SK-N-SH (cell line): ENCODE measurements at regions not wholly inside any gene's neighbourhood (a gene's known extent, or its start where the extent isn't known, plus 50 kb on each side); places are given as distances from the start of the nearest gene placed in this dataset.

Experiments used
- CHD2 ChIP-seq: fragments of 150-350 bp; IDR thresholded peaks from 2 replicates; pipeline ENCODE4 v1.6.1; 2018; ENCODE audit warnings: low read length; ENCODE audit not compliant: partially characterized antibody
- CTCF ChIP-seq: fragments of 200-600 bp; sonication (generic); IDR thresholded peaks from 2 replicates; pipeline ENCODE4 v1.6.1; 2017; ENCODE audit warnings: antibody characterized with exemption, mild to moderate bottlenecking, moderate library complexity
- EP300 ChIP-seq, 2 experiments: IDR thresholded peaks; 2 replicates each; pipeline versions ENCODE4 v1.4.0 to v1.6.1; 2012; ENCODE audit warnings: borderline replicate concordance in 1 of 2, low read depth in 1 of 2, low read length in 1 of 2
- EZH2phosphoT487 ChIP-seq: fragments of 200-600 bp; sonication (generic); IDR thresholded peaks from 2 replicates; pipeline ENCODE4 v1.6.1; 2017; ENCODE audit warnings: low read depth, mixed run types, mild to moderate bottlenecking, antibody characterized with exemption, moderate library complexity, borderline replicate concordance
- FOSL2 ChIP-seq: IDR thresholded peaks from 2 replicates; pipeline ENCODE4 v1.4.0; 2012; ENCODE audit warnings: low read depth, mild to moderate bottlenecking, moderate library complexity, borderline replicate concordance
- GABPA ChIP-seq: IDR thresholded peaks from 2 replicates; pipeline ENCODE4 v1.4.0; 2012; ENCODE audit warnings: low read depth, mild to moderate bottlenecking
- GATA2 ChIP-seq: sonication (generic); formaldehyde crosslinking; IDR thresholded peaks from 2 replicates; pipeline ENCODE4 v1.5.0; 2020; ENCODE audit warnings: mild to moderate bottlenecking, missing genetic modification reagents
- JUND ChIP-seq: IDR thresholded peaks from 2 replicates; pipeline ENCODE4 v1.4.0; 2012
- MAX ChIP-seq: IDR thresholded peaks from 2 replicates; pipeline ENCODE4 v1.4.0; 2012; ENCODE audit warnings: low read depth
- NRF1 ChIP-seq: IDR thresholded peaks from 2 replicates; pipeline ENCODE4 v1.6.1; 2012; ENCODE audit warnings: low read depth, mild to moderate bottlenecking, low read length
- POLR2AphosphoS5 ChIP-seq: IDR thresholded peaks from 2 replicates; pipeline ENCODE4 v1.6.1; 2012; ENCODE audit warnings: low read depth, low read length
- REST ChIP-seq: IDR thresholded peaks from 2 replicates; pipeline ENCODE4 v1.6.1; 2012; ENCODE audit warnings: mild to moderate bottlenecking, low read depth, low read length, moderate library complexity

GRCh38 chr7:54292171-54292925, 249.8 kb upstream of the VSTM2A start:
- no peak for TF ChIP-seq NRF1
- no peak for TF ChIP-seq CTCF
- no peak for TF ChIP-seq REST
- TF ChIP-seq GABPA: no peak
- TF ChIP-seq GATA2 (CRISPR knock-in tag): no peak
- TF ChIP-seq MAX: no peak
- no peak for TF ChIP-seq EP300 (IDR thresholded peaks at IDR 0.05; ENCODE audit: borderline replicate concordance in 1 of 2, low read depth in 1 of 2, low read length in 1 of 2)
- no peak for TF ChIP-seq EZH2phosphoT487
- no peak for TF ChIP-seq JUND
- TF ChIP-seq CHD2: no peak
- TF ChIP-seq FOSL2: no peak
- no peak for TF ChIP-seq POLR2AphosphoS5
